CD4-positive, CD25-positive, alpha-beta regulatory T cell (primary cell): ENCODE measurements at regions not wholly inside any gene's neighbourhood (a gene's known extent, or its start where the extent isn't known, plus 50 kb on each side); places are given as distances from the start of the nearest gene placed in this dataset.

Experiments used
- ATAC-seq, 2 donors: fragments of 150-1000 bp; cut with Tn5 transposase; one replicate each; pipeline ENCODE4 v1.10.0; 2021; ENCODE audit warnings: low read depth in 2 of 2, moderate number of reproducible peaks in 2 of 2, moderate library complexity in 1 of 2
- DNase-seq, 3 donors: peaks; one replicate each; pipeline versions ENCODE4 v3.0.0 to v3.0.0-alpha.2; 2012 to 2022; ENCODE audit warnings: mixed read lengths in 1 of 3
- H3K27ac ChIP-seq: one replicate; pipeline ENCODE4 v1.7.0; 2013; ENCODE audit warnings: mild to moderate bottlenecking, low read length; ENCODE audit not compliant: insufficient read depth, poor library complexity, severe bottlenecking
- H3K27me3 ChIP-seq: one replicate; pipeline ENCODE4 v1.7.0; 2013; ENCODE audit warnings: low read length; ENCODE audit not compliant: control insufficient read depth, insufficient read depth
- H3K36me3 ChIP-seq: one replicate; pipeline ENCODE4 v1.7.0; 2013; ENCODE audit warnings: mild to moderate bottlenecking, low read length, moderate library complexity; ENCODE audit not compliant: control insufficient read depth, insufficient read depth
- H3K4me1 ChIP-seq: 2 replicates; pipeline ENCODE4 v1.7.0; 2013; ENCODE audit warnings: mild to moderate bottlenecking, low read length; ENCODE audit not compliant: insufficient read depth, control insufficient read depth, poor library complexity, severe bottlenecking
- H3K4me3 ChIP-seq: one replicate; pipeline ENCODE4 v1.7.0; 2013; ENCODE audit warnings: low read depth, mild to moderate bottlenecking, low read length, moderate library complexity
- H3K9me3 ChIP-seq, 2 experiments: 1 replicate in 1 of 2; 2 replicates in 1 of 2; pipeline ENCODE4 v1.7.0; 2013; ENCODE audit warnings: low read length in 2 of 2, mild to moderate bottlenecking in 1 of 2, moderate library complexity in 1 of 2; ENCODE audit not compliant: control insufficient read depth in 2 of 2
- H3K27ac Mint-ChIP-seq, 3 donors: one replicate each; pipeline ENCODE4 v1.8.0; 2020 to 2022; ENCODE audit warnings: mild to moderate bottlenecking in 3 of 3, mixed read lengths in 3 of 3, moderate library complexity in 2 of 3
- H3K27me3 Mint-ChIP-seq: one replicate; pipeline ENCODE4 v1.8.0; 2022; ENCODE audit warnings: mild to moderate bottlenecking, mixed read lengths
- H3K36me3 Mint-ChIP-seq: one replicate; pipeline ENCODE4 v1.8.0; 2020; ENCODE audit warnings: mixed read lengths
- H3K4me1 Mint-ChIP-seq, 4 donors: one replicate each; pipeline ENCODE4 v1.8.0; 2020 to 2022; ENCODE audit warnings: mixed read lengths in 4 of 4, mild to moderate bottlenecking in 1 of 4
- H3K4me3 Mint-ChIP-seq, 4 donors: one replicate each; pipeline ENCODE4 v1.8.0; 2020 to 2022; ENCODE audit warnings: mild to moderate bottlenecking in 4 of 4, mixed read lengths in 4 of 4, moderate library complexity in 3 of 4
- H3K9me3 Mint-ChIP-seq, 7 donors: one replicate each; pipeline ENCODE4 v1.8.0; 2020 to 2022; ENCODE audit warnings: mixed read lengths in 7 of 7, mild to moderate bottlenecking in 3 of 7, moderate library complexity in 2 of 7

GRCh38 chr2:6219906-6220305, 527.7 kb downstream of the SOX11 start:
- Mint-ChIP-seq H3K4me1 (no peaks in the 10 kb centered on the region), H3K4me3 (no peak overlapping the region), H3K27me3 (no peaks in the 10 kb centered on the region), H3K36me3 (no peaks in the 10 kb centered on the region), H3K27ac (no peak overlapping the region), H3K9me3 (peaks cover 0 to 16% (median 7%) of the 10 kb centered on the region in 7 donors)
- Histone ChIP-seq H3K27ac (no peak overlapping the region), H3K36me3 (no peaks in the 10 kb centered on the region), H3K4me3 (no peak overlapping the region), H3K27me3 (no peaks in the 10 kb centered on the region), H3K9me3 (peaks cover 3 to 4% of the 10 kb centered on the region in 2 experiments), H3K4me1 (no peaks in the 10 kb centered on the region)
- DNase-seq, result no peak
- ATAC-seq, result no peak

- no peak for ATAC-seq
- peaks cover 3 to 4% of the 10 kb centered on the region in 2 experiments for H3K9me3 ChIP-seq
- DNase-seq, result no peak
- Mint-ChIP-seq H3K27me3 (no peaks in the 10 kb centered on the region), H3K27ac (no peak overlapping the region), H3K36me3 (no peaks in the 10 kb centered on the region), H3K9me3 (peaks cover 0 to 13% (median 7%) of the 10 kb centered on the region in 7 donors), H3K4me1 (no peaks in the 10 kb centered on the region), H3K4me3 (no peak overlapping the region)
- no peaks in the 10 kb centered on the region for H3K36me3 ChIP-seq
- no peaks in the 10 kb centered on the region for H3K27me3 ChIP-seq
- H3K27ac ChIP-seq, result no peak overlapping the region
- no peaks in the 10 kb centered on the region for H3K4me1 ChIP-seq
- H3K4me3 ChIP-seq, result no peak overlapping the region
Measured at GRCh38 chr2:6222296-6222695, 530.1 kb downstream of the SOX11 start.

- DNase-seq, result no peak
- peaks cover 0 to 3% of the 10 kb centered on the region in 2 experiments for H3K9me3 ChIP-seq
- H3K27ac ChIP-seq, result no peak overlapping the region
- no peak for ATAC-seq
- no peak overlapping the region for H3K27ac Mint-ChIP-seq
- H3K27me3 Mint-ChIP-seq, result no peaks in the 10 kb centered on the region
- no peaks in the 10 kb centered on the region for H3K27me3 ChIP-seq
- peaks cover 0 to 12% (median 4%) of the 10 kb centered on the region in 7 donors for H3K9me3 Mint-ChIP-seq
- H3K36me3 ChIP-seq, result no peaks in the 10 kb centered on the region
- no peaks in the 10 kb centered on the region for H3K4me1 ChIP-seq
- no peaks in the 10 kb centered on the region for H3K36me3 Mint-ChIP-seq
- H3K4me1 Mint-ChIP-seq, result no peaks in the 10 kb centered on the region
- H3K4me3 ChIP-seq, result no peak overlapping the region
- no peak overlapping the region for H3K4me3 Mint-ChIP-seq
Measured at GRCh38 chr2:6224267-6224666, 532.1 kb downstream of the SOX11 start.

- H3K36me3 Mint-ChIP-seq, result no peaks in the 10 kb centered on the region
- H3K27ac Mint-ChIP-seq, result no peak overlapping the region
- H3K4me1 ChIP-seq, result no peaks in the 10 kb centered on the region
- DNase-seq (no peak), ATAC-seq (no peak)
- no peak overlapping the region for H3K4me3 Mint-ChIP-seq
- no peak overlapping the region for H3K27ac ChIP-seq
- H3K9me3 ChIP-seq, result peaks cover 0 to 7% of the 10 kb centered on the region in 2 experiments
- H3K27me3 ChIP-seq, result no peaks in the 10 kb centered on the region
- H3K36me3 ChIP-seq, result no peaks in the 10 kb centered on the region
- H3K27me3 Mint-ChIP-seq, result peaks cover 6% of the 10 kb centered on the region
- H3K4me1 Mint-ChIP-seq, result no peaks in the 10 kb centered on the region
- no peak overlapping the region for H3K4me3 ChIP-seq
- peaks cover 0 to 15% (median 4%) of the 10 kb centered on the region in 7 donors for H3K9me3 Mint-ChIP-seq
Measured at GRCh38 chr2:6228251-6228650, 536.1 kb downstream of the SOX11 start.

- H3K36me3 Mint-ChIP-seq, result no peaks in the 10 kb centered on the region
- Histone ChIP-seq H3K27me3 (no peaks in the 10 kb centered on the region), H3K4me3 (no peak overlapping the region), H3K4me1 (no peaks in the 10 kb centered on the region), H3K9me3 (peaks cover 0 to 7% of the 10 kb centered on the region in 2 experiments), H3K36me3 (no peaks in the 10 kb centered on the region), H3K27ac (no peak overlapping the region)
- no peak for DNase-seq
- H3K27me3 Mint-ChIP-seq, result peaks cover 6% of the 10 kb centered on the region
- no peaks in the 10 kb centered on the region for H3K4me1 Mint-ChIP-seq
- H3K27ac Mint-ChIP-seq, result no peak overlapping the region
- peaks cover 2 to 12% (median 4%) of the 10 kb centered on the region in 7 donors for H3K9me3 Mint-ChIP-seq
- no peak overlapping the region for H3K4me3 Mint-ChIP-seq
- ATAC-seq, result no peak
Measured at GRCh38 chr2:6231166-6231565, 539.0 kb downstream of the SOX11 start.

GRCh38 chr2:6233993-6234392, 541.8 kb downstream of the SOX11 start:
- Mint-ChIP-seq H3K4me3 (no peak overlapping the region), H3K27ac (no peak overlapping the region), H3K9me3 (peaks cover 0 to 17% (median 4%) of the 10 kb centered on the region in 7 donors), H3K4me1 (no peaks in the 10 kb centered on the region), H3K36me3 (no peaks in the 10 kb centered on the region), H3K27me3 (peaks cover 6% of the 10 kb centered on the region)
- DNase-seq (no peak), ATAC-seq (no peak)
- no peaks in the 10 kb centered on the region for H3K4me1 ChIP-seq
- H3K9me3 ChIP-seq, result peaks cover 0 to 7% of the 10 kb centered on the region in 2 experiments
- H3K27ac ChIP-seq, result no peak overlapping the region
- H3K36me3 ChIP-seq, result no peaks in the 10 kb centered on the region
- no peaks in the 10 kb centered on the region for H3K27me3 ChIP-seq
- H3K4me3 ChIP-seq, result no peak overlapping the region

- Mint-ChIP-seq H3K27me3 (peaks cover 2% of the 10 kb centered on the region), H3K27ac (no peak overlapping the region), H3K4me3 (no peak overlapping the region), H3K9me3 (peaks cover under 1 to 24% (median 4%) of the 10 kb centered on the region in 7 donors), H3K4me1 (no peaks in the 10 kb centered on the region), H3K36me3 (no peaks in the 10 kb centered on the region)
- H3K27ac ChIP-seq, result no peak overlapping the region
- H3K27me3 ChIP-seq, result no peaks in the 10 kb centered on the region
- no peaks in the 10 kb centered on the region for H3K4me1 ChIP-seq
- peaks cover 0 to 4% of the 10 kb centered on the region in 2 experiments for H3K9me3 ChIP-seq
- H3K36me3 ChIP-seq, result no peaks in the 10 kb centered on the region
- DNase-seq, result no peak
- H3K4me3 ChIP-seq, result no peak overlapping the region
- no peak for ATAC-seq
Measured at GRCh38 chr2:6234702-6235101, 542.5 kb downstream of the SOX11 start.

- H3K36me3 ChIP-seq, result no peaks in the 10 kb centered on the region
- no peaks in the 10 kb centered on the region for H3K4me1 Mint-ChIP-seq
- no peaks in the 10 kb centered on the region for H3K27me3 ChIP-seq
- no peak overlapping the region for H3K4me3 Mint-ChIP-seq
- peaks cover 0 to 27% (median 7%) of the 10 kb centered on the region in 7 donors for H3K9me3 Mint-ChIP-seq
- no peak overlapping the region for H3K4me3 ChIP-seq
- no peak overlapping the region for H3K27ac Mint-ChIP-seq
- peaks cover 0 to 5% of the 10 kb centered on the region in 2 experiments for H3K9me3 ChIP-seq
- no peaks in the 10 kb centered on the region for H3K4me1 ChIP-seq
- no peaks in the 10 kb centered on the region for H3K27me3 Mint-ChIP-seq
- H3K27ac ChIP-seq, result no peak overlapping the region
- H3K36me3 Mint-ChIP-seq, result no peaks in the 10 kb centered on the region
- DNase-seq, result no peak
- ATAC-seq, result no peak
Measured at GRCh38 chr2:6236317-6236716, 544.1 kb downstream of the SOX11 start.
